ENCODE measurements at regions not wholly inside any gene's neighbourhood (a gene's known extent, or its start where the extent isn't known, plus 50 kb on each side); places are given as distances from the start of the nearest gene placed in this dataset.

DNA sequence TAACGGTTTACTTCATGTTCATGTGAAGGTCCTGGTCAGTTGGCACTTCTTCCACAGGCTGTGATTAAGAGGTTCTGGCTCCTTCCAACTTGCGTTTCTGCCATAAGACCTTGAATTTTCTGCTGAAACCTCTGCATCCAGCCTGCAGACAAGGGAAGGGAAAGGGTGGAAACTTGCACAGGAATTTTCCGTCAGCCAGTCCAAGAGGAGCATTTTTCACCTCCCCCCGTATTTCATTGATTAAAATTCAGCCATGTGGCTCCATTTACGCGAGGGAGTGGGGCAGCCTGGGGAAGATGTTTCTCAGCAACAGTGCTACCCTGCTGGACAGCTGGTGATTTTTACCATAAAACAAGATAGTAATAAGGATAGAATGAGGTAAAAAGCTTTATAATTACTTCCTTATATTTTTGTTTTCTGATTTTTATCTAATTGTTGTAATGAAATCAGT is 101.5 kb upstream of the SMIM36 start:
- TF ChIP-seq CTCF (optimal IDR thresholded peaks at IDR 0.05 in 1 of 3, IDR thresholded peaks at IDR 0.05 in 1 of 3, conservative IDR thresholded peaks at IDR 0.05 in 1 of 3; ENCODE audit: extremely low read depth in 1 of 3, insufficient read depth in 2 of 3, low read length in 3 of 3) (no peak), EZH2 (IDR thresholded peaks at IDR 0.05; ENCODE audit: low read length) (no peak)

All from keratinocyte (primary cell).